Dermis microvascular lymphatic vessel endothelial cell (primary cell): ENCODE measurements at regions not wholly inside any gene's neighbourhood (a gene's known extent, or its start where the extent isn't known, plus 50 kb on each side); places are given as distances from the start of the nearest gene placed in this dataset.

Experiments
- DNase-seq, 2 donors: peaks; one replicate each; pipeline versions ENCODE4 v3.0.0 to v3.0.0-alpha.2; 2010; ENCODE audit warnings: low read depth in 2 of 2

- DNase-seq: peak in 1 of 2 donors; percentile 23
Measured at GRCh38 chr11:115784796-115785521, 280.7 kb upstream of the CADM1 start.

GRCh38 chr11:115780646-115781362 is 276.6 kb upstream of the CADM1 start:
- DNase-seq: no peak

GRCh38 chr11:115778928-115779650 is 274.9 kb upstream of the CADM1 start:
- DNase-seq: no peak

- no peak for DNase-seq
Measured at GRCh38 chr11:115776916-115777315, 272.7 kb upstream of the CADM1 start.

- no peak for DNase-seq
Measured at GRCh38 chr11:115775846-115776245, 271.6 kb upstream of the CADM1 start.

- DNase-seq: no peak
Measured at GRCh38 chr11:115774756-115775155, 270.5 kb upstream of the CADM1 start.

- DNase-seq: no peak
Measured at GRCh38 chr11:115769891-115770290, 265.7 kb upstream of the CADM1 start.

- no peak for DNase-seq
Measured at GRCh38 chr11:115767883-115768282, 263.7 kb upstream of the CADM1 start.

GRCh38 chr11:115767047-115767802 is 263.0 kb upstream of the CADM1 start:
- DNase-seq: no peak

GRCh38 chr11:115766561-115766960 is 262.3 kb upstream of the CADM1 start:
- no peak for DNase-seq

GRCh38 chr11:115765803-115766239 is 261.6 kb upstream of the CADM1 start:
- no peak for DNase-seq

GRCh38 chr11:115764176-115764575 is 260.0 kb upstream of the CADM1 start:
- no peak for DNase-seq

- no peak for DNase-seq
Measured at GRCh38 chr11:115761817-115762216, 257.6 kb upstream of the CADM1 start.

GRCh38 chr11:115761348-115761747 is 257.1 kb upstream of the CADM1 start:
- DNase-seq: no peak

- DNase-seq: no peak
Measured at GRCh38 chr11:115760461-115761320, 256.5 kb upstream of the CADM1 start.

GRCh38 chr11:115759622-115760460 is 255.6 kb upstream of the CADM1 start:
- DNase-seq: no peak

- DNase-seq: no peak
Measured at GRCh38 chr11:115758011-115758410, 253.8 kb upstream of the CADM1 start.

- DNase-seq: no peak
Measured at GRCh38 chr11:115751243-115752015, 247.2 kb upstream of the CADM1 start.
